Suprapubic skin (tissue), 4 donors: ENCODE measurements at regions not wholly inside any gene's neighbourhood (a gene's known extent, or its start where the extent isn't known, plus 50 kb on each side); places are given as distances from the start of the nearest gene placed in this dataset.

Experiments used
- EP300 ChIP-seq: sonication (generic); formaldehyde crosslinking; IDR thresholded peaks from one replicate; pipeline ENCODE4 v1.6.1; 2017; ENCODE audit warnings: antibody characterized with exemption
- POLR2A ChIP-seq, 2 donors: fragments of 450-650 bp; IDR thresholded peaks; one replicate each; pipeline ENCODE4 v1.6.1; 2017; ENCODE audit warnings: antibody characterized with exemption in 2 of 2, mild to moderate bottlenecking in 2 of 2, moderate library complexity in 2 of 2
- POLR2AphosphoS5 ChIP-seq, 3 donors: sonication (generic); formaldehyde crosslinking; IDR thresholded peaks; one replicate each; pipeline ENCODE4 v1.6.1; 2017; ENCODE audit warnings: antibody characterized with exemption in 3 of 3
- TF ChIP-seq, protein P1 (sequence below), 2 donors: fragments of 200-600 bp in 1 of 2; fragments of 450-650 bp in 1 of 2; sonication (generic) in 1 of 2; IDR thresholded peaks; one replicate each; pipeline ENCODE4 v1.5.1; 2016 to 2019; ENCODE audit warnings: antibody characterized with exemption in 2 of 2, mild to moderate bottlenecking in 1 of 2, moderate library complexity in 1 of 2

DNA sequence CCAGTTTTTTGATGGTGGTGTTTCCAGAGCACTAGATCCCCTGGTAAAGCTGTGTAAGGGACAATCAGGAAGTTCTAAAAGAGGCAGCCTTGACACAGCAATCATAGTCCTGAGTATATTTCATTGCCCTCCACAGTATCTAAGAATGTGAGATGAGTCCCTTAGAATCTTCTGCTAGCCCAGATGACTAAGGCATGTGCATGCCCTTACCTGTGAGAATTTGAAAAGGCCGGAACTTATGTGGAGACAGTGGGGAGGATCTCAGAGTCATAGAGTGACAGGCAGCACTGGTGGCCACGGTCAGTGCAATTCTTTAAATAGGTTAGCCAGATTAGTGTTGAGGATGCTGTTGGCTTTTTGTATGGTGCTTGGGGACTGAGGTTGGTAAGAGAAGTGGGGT is 361.4 kb upstream of the VSTM2A start:
- TF ChIP-seq, protein P1, sequence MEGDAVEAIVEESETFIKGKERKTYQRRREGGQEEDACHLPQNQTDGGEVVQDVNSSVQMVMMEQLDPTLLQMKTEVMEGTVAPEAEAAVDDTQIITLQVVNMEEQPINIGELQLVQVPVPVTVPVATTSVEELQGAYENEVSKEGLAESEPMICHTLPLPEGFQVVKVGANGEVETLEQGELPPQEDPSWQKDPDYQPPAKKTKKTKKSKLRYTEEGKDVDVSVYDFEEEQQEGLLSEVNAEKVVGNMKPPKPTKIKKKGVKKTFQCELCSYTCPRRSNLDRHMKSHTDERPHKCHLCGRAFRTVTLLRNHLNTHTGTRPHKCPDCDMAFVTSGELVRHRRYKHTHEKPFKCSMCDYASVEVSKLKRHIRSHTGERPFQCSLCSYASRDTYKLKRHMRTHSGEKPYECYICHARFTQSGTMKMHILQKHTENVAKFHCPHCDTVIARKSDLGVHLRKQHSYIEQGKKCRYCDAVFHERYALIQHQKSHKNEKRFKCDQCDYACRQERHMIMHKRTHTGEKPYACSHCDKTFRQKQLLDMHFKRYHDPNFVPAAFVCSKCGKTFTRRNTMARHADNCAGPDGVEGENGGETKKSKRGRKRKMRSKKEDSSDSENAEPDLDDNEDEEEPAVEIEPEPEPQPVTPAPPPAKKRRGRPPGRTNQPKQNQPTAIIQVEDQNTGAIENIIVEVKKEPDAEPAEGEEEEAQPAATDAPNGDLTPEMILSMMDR (IDR thresholded peaks at IDR 0.05) = no peak
- no peak for TF ChIP-seq POLR2AphosphoS5 (IDR thresholded peaks at IDR 0.05)
- TF ChIP-seq EP300 = no peak
- TF ChIP-seq POLR2A (IDR thresholded peaks at IDR 0.05) = no peak
